GM12865 (cell line): ENCODE measurements at regions not wholly inside any gene's neighbourhood (a gene's known extent, or its start where the extent isn't known, plus 50 kb on each side); places are given as distances from the start of the nearest gene placed in this dataset.
"Not testable (repeated sequence)": the region's sequence is repeated elsewhere in the genome, so short reads cannot be mapped to it uniquely, and the experiment has no call there.

ENCODE experiments used
- DNase-seq: peaks from one replicate; pipeline ENCODE4 v3.0.0; 2010; ENCODE audit warnings: low read depth
- H3K4me3 ChIP-seq: 2 replicates; pipeline ENCODE4 v1.5.1; 2011; ENCODE audit warnings: mild to moderate bottlenecking, low read depth, low read length, control low read depth
- CTCF ChIP-seq: IDR thresholded peaks from 2 replicates; pipeline ENCODE4 v1.5.1; 2011; ENCODE audit warnings: low read length, control low read depth, low read depth, inconsistent platforms; ENCODE audit not compliant: insufficient read depth; ENCODE audit errors: missing control alignments

DNA sequence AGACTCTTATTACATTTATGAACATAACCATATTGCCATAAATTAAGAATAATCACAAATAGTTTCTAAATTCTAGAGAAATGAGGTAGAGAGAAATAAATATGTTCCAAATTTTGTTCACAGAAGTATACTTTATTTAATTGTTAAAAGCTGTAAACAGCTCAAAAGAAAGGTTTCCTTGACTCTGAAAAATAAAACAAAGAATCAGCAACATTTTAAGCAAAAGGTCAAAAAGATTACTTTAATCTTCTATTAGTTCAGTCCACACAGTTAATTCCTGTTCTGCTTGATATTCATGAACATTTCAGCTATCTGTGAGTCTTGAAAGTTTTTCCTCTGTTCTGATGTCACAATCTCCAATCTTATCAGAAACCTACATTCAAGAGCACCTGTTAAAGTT, 197.9 kb downstream of the GJA1 start:
- H3K4me3 ChIP-seq = no peak overlapping the region
- no peak for DNase-seq
- no peak for TF ChIP-seq CTCF

DNA sequence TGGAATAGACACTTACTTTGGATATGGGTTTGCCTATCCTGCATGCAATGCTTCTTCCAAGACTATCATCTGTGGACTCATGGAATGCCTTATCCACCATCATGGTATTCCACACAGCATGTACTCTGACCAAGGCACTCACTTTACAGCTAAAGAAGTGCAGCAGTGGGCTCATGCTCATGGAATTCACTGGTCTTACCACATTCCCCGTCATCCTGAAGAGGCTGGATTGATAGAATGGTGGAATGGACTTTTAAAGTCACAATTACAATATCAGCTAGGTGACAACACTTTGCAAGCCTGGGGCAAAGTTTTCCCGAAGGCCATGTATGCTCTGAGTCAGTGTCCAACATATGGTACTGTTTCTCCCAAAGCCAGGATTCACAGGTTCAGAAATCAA, 199.1 kb downstream of the GJA1 start:
- H3K4me3 ChIP-seq, DNase-seq: not testable (repeated sequence)

DNA sequence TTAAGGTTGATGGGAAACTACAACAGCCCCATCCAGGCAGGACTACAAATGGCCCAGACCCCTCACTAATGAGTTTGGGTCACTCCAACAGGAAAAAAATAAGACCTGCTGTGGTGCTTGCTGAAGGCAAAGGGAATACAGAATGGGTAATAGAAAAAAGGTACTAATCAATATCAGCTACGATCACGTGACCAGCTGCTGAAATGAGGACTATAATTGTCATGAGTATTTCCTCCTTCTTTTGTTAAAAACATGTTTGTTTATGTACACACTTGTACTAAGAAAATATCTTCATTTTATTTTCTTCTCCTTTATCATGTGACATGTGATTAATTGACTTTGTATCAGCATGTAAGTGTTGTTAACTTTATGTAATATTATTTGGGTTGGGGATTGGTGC, 199.9 kb downstream of the GJA1 start:
- TF ChIP-seq CTCF = no peak
- no peak for DNase-seq

GRCh38 chr6:121636217-121636616, 200.8 kb downstream of the GJA1 start:
- H3K4me3 ChIP-seq = not testable (repeated sequence)

More for the DNA sequence above, 199.9 kb downstream of the GJA1 start:
- no peak overlapping the region for H3K4me3 ChIP-seq

GRCh38 chr6:121639021-121639420, 203.6 kb downstream of the GJA1 start:
- no peak for TF ChIP-seq CTCF
- H3K4me3 ChIP-seq = no peak overlapping the region
- no peak for DNase-seq

More at GRCh38 chr6:121636217-121636616, 200.8 kb downstream of the GJA1 start:
- DNase-seq = not testable (repeated sequence)

GRCh38 chr6:121641158-121641557, 205.7 kb downstream of the GJA1 start:
- no peak for DNase-seq
- no peak overlapping the region for H3K4me3 ChIP-seq
- no peak for TF ChIP-seq CTCF

DNA sequence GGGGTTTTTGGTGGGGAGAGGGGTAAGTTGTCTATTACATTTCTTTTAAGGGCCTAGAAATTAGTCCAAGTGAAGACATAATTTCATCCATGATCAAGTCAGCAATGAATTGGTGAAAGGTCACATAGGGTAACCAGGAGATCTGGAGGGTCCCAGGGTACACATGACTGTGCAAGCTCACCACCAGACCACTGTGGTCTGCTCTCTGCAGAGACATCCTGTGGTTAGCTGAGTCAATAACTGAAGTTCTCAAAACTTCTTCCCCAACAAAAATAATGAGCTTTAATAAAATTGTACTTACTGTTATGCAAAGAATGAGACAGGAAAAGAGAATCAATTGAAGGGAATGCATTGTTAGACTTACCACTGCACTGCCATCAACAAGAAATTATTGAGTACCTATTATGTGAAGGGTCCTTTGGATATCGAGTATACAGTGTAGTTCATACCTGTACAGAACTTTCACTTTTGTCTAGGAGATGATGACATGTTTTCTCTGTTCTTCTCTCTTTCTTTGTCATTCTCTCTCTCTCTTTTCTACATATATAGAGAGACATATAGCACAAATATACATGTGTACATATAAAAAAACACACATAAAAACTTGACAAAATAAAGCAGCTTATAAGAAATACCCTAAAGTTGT, 209.8 kb downstream of the GJA1 start:
- no peak for TF ChIP-seq CTCF
- no peak for DNase-seq
- no peak overlapping the region for H3K4me3 ChIP-seq

- no peak for DNase-seq
- TF ChIP-seq CTCF = no peak
- H3K4me3 ChIP-seq = no peak overlapping the region
These were observed 212.5 kb downstream of the GJA1 start for GRCh38 chr6:121647905-121648304.
